Thoracic aorta (tissue), 2 donors: ENCODE measurements at regions not wholly inside any gene's neighbourhood (a gene's known extent, or its start where the extent isn't known, plus 50 kb on each side); places are given as distances from the start of the nearest gene placed in this dataset.

Experiments used
- ATAC-seq: fragments of 150-250 bp; one replicate; pipeline ENCODE4 v1.8.0; 2017; ENCODE audit warnings: low read depth; ENCODE audit not compliant: insufficient number of reproducible peaks, low FRiP score
- DNase-seq: peaks from one replicate; pipeline ENCODE4 v3.0.0-alpha.2; 2020; ENCODE audit warnings: low spot score
- H3K27ac ChIP-seq, 2 donors: fragments of 200-600 bp; sonication (generic); 1 replicate in 1 of 2; 2 replicates in 1 of 2; pipeline ENCODE4 v1.5.1; 2016; ENCODE audit warnings: mild to moderate bottlenecking in 2 of 2, moderate library complexity in 2 of 2
- H3K27me3 ChIP-seq: fragments of 200-600 bp; sonication (generic); replicated peaks from 2 replicates; pipeline ENCODE4 v1.6.0; 2016; ENCODE audit warnings: mild to moderate bottlenecking; ENCODE audit not compliant: insufficient read depth
- H3K36me3 ChIP-seq: fragments of 200-600 bp; sonication (generic); one replicate; pipeline ENCODE4 v1.5.1; 2016
- H3K4me1 ChIP-seq, 2 donors: fragments of 200-600 bp; sonication (generic); 1 replicate in 1 of 2; 2 replicates in 1 of 2; pipeline versions ENCODE4 v1.5.1 to v1.6.0; 2016; ENCODE audit warnings: low read depth in 2 of 2, mild to moderate bottlenecking in 1 of 2; ENCODE audit not compliant: control insufficient read depth in 1 of 2
- H3K4me3 ChIP-seq: fragments of 200-600 bp; sonication (generic); 2 replicates; pipeline ENCODE4 v1.5.1; 2016; ENCODE audit warnings: mild to moderate bottlenecking
- H3K9me3 ChIP-seq: fragments of 200-600 bp; sonication (generic); 2 replicates; pipeline ENCODE4 v1.5.1; 2016
- TF ChIP-seq, protein P1 (sequence below): fragments of 200-600 bp; sonication (generic); IDR thresholded peaks from one replicate; pipeline ENCODE4 v1.5.1; 2019; ENCODE audit warnings: antibody characterized with exemption

- no peak overlapping the region for H3K27ac ChIP-seq
- no peaks in the 10 kb centered on the region for H3K36me3 ChIP-seq
- no peaks in the 10 kb centered on the region for H3K27me3 ChIP-seq
- no peak for ATAC-seq
- no peak for DNase-seq
- no peaks in the 10 kb centered on the region for H3K4me1 ChIP-seq
- peaks cover 6% of the 10 kb centered on the region for H3K9me3 ChIP-seq
- TF ChIP-seq, protein P1, sequence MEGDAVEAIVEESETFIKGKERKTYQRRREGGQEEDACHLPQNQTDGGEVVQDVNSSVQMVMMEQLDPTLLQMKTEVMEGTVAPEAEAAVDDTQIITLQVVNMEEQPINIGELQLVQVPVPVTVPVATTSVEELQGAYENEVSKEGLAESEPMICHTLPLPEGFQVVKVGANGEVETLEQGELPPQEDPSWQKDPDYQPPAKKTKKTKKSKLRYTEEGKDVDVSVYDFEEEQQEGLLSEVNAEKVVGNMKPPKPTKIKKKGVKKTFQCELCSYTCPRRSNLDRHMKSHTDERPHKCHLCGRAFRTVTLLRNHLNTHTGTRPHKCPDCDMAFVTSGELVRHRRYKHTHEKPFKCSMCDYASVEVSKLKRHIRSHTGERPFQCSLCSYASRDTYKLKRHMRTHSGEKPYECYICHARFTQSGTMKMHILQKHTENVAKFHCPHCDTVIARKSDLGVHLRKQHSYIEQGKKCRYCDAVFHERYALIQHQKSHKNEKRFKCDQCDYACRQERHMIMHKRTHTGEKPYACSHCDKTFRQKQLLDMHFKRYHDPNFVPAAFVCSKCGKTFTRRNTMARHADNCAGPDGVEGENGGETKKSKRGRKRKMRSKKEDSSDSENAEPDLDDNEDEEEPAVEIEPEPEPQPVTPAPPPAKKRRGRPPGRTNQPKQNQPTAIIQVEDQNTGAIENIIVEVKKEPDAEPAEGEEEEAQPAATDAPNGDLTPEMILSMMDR: no peak
- no peak overlapping the region for H3K4me3 ChIP-seq
These were observed 154.1 kb upstream of the PDE1C start for GRCh38 chr7:32224276-32224675.

DNA sequence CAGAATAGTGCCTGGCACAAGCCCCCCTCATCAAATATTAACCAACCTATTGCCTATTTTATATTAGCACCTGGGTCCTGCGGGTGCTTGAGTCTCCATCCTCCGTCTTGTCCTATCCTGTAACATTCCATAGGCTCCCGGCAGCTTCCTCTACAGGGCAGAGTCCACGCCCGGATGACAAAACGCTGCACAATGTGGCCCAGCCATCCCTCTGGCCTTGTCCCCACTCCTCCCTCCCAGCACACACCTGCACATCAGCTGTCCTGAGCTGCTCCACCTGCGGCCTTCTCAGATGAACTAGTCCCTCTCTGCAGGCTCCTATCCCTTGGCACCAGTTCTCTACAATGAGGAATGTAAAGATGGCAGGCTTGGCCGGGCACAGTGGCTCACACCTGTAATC is 153.5 kb upstream of the PDE1C start:
- Histone ChIP-seq H3K9me3 (peaks cover 6% of the 10 kb centered on the region), H3K4me3 (no peak overlapping the region), H3K27me3 (no peaks in the 10 kb centered on the region), H3K27ac (no peak overlapping the region), H3K4me1 (no peaks in the 10 kb centered on the region), H3K36me3 (no peaks in the 10 kb centered on the region)
- DNase-seq (no peak), ATAC-seq (no peak)
- TF ChIP-seq, protein P1: no peak

GRCh38 chr7:32223071-32223650 is 153.0 kb upstream of the PDE1C start:
- ATAC-seq: no peak
- DNase-seq: no peak
- H3K4me1 ChIP-seq: no peaks in the 10 kb centered on the region
- no peak overlapping the region for H3K4me3 ChIP-seq
- H3K36me3 ChIP-seq: no peaks in the 10 kb centered on the region
- no peak overlapping the region for H3K27ac ChIP-seq
- TF ChIP-seq, protein P1: no peak
- no peaks in the 10 kb centered on the region for H3K27me3 ChIP-seq
- H3K9me3 ChIP-seq: peaks cover 6% of the 10 kb centered on the region

DNA sequence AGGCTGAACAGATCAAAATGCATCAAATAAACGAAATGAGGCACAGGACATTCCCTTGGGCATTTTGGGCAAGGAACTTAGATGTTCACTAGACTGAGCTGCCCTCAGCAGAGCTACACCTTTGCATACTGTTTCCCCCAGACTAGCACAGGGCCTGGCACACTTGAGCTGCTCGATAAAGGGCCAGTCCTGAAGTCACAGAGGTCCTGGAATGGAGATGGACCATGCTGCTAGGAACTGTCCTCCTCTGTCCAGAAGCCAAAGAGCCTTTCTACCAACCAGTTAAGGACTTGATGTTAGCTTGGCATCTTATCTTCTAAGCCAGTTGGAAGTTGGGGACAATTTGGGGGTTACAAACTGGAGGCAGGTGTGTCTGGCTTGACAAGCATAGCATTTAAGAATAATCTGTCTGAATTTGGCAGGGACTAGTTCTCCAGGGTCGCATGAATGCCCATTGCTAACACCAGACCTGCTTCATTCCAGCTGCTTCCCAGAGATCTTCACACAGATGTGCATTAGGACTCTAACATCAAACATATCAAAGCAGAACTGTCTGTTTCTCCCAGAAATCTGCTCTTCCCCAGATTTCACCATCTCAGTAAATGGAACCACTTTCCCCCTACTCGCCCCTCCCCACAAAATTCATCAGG is 152.2 kb upstream of the PDE1C start:
- TF ChIP-seq, protein P1: no peak
- Histone ChIP-seq H3K27me3 (no peaks in the 10 kb centered on the region), H3K4me3 (no peak overlapping the region), H3K36me3 (no peaks in the 10 kb centered on the region), H3K4me1 (no peaks in the 10 kb centered on the region), H3K27ac (no peak overlapping the region), H3K9me3 (no peaks in the 10 kb centered on the region)
- DNase-seq (no peak), ATAC-seq (no peak)

GRCh38 chr7:32221736-32222135 is 151.5 kb upstream of the PDE1C start:
- Histone ChIP-seq H3K4me3 (no peak overlapping the region), H3K9me3 (no peaks in the 10 kb centered on the region), H3K4me1 (no peaks in the 10 kb centered on the region), H3K36me3 (no peaks in the 10 kb centered on the region), H3K27me3 (no peaks in the 10 kb centered on the region), H3K27ac (no peak overlapping the region)
- ATAC-seq (no peak), DNase-seq (no peak)
- TF ChIP-seq, protein P1: no peak
